Renal pelvis (tissue), 1 donor: ENCODE measurements at regions not wholly inside any gene's neighbourhood (a gene's known extent, or its start where the extent isn't known, plus 50 kb on each side); places are given as distances from the start of the nearest gene placed in this dataset.
"Not testable (repeated sequence)": the region's sequence is repeated elsewhere in the genome, so short reads cannot be mapped to it uniquely, and the experiment has no call there.

Source experiments
- DNase-seq: peaks from one replicate; pipeline ENCODE4 v3.0.0-alpha.2; 2013

DNA sequence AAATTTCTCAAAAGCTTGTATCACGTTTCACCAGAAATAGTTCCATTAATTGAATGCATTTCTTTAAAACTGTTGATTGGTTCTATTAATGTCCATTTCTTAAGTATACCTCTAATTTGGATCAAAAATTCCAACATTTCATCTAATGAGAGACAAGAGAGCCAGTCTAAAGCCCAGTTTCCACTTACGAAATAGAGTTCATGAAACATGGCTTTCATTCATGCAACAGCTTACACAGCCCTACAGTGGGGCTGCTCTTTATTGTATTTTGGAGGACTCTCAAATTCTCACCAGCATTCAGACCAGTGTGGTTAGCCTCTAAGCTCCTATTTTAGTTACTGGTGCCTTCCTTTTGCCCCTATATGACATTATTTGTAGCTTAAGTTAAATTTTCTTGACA, 566.9 kb upstream of the RGMB start:
- no peak for DNase-seq

DNA sequence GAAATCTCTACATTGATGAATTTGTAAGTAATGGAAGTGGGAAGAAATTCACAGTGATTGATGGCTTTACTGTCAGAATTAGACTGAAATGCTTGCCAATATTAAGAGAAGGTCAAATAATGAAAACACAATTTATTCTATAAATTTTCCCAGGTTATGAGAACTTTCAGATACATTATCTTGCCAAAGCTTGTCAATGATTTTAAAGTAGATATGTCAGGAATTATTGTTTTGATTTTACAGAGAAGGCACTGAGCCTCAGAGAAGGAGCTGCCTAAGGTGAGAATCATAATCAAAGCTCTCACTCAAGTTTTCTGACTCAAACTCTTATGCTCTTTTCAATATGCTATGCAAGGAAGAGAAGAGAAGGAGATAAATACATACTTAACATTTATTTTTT, 564.0 kb upstream of the RGMB start:
- no peak for DNase-seq

DNA sequence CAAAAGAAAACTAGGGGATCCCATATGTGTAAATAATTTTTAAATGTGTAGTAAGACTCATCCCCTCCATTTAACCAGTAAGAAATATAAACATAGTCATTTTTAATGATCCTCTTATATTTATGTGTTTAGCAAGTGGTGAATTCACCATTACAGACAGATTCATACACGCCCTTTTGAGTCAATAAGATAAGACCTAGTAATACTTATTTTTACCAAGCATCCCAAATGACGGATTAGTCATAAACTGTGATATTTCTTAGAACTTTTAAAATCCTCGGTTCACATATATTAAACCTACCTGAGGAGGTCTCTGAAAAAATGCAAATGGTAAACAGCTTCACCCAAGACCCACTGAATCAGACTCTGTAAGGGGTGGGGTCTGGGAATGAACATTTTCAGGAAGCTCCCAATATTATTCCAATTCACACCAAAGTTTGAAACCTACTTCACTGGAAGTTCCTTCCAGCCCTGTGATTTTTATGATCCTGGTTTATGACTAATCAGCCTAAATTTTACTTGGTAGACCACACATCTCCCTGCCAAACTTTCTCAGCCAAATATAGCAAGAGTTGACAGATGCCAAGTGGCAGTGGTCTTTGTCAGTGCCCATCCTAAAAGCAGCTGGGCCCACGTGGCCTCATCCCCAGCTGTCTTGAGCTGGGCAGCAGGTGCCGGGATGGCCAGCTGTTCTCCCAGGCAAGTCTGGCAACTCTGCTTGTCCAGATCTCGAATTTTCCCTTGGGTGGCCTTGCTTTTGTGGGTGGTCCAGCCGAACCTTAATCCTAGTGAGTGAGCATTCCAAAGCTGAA, 559.0 kb upstream of the RGMB start:
- no peak for DNase-seq

DNA sequence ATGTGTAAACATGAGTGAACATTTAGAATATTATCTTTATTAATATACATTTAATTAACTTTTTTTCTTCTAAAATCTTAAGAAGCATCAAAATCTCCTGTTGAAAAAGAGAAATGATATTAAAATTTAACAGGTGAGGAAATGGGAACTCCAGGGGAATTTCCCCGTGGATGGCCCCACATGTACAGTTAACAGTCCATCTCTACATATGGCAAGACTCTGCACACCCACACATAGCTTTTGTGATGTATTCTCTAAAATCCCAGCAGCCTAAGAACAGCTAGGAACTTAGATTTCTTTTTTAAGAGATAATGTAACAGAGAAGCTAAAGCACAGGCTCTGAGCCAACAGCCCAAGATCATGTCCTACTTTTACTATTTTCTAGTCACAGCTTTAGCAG, 556.3 kb upstream of the RGMB start:
- DNase-seq: no peak

DNA sequence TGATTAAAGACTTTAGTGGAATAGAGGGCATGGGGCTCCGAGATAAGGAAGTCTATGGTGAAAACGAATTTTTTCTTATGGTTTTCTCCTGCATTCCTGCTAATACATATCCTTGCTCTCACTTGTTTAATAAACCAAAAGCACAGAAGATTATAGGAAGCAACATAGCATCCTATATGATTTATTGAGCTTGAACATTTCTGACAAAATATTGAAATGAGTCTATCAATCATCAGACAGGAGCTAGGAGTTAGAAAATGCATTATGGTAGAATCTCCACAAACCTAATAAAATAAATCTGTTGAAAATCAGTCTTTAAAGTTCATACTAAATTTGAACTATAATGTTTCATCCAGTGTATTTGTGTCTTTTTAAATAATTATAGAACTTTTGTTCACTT, 554.6 kb upstream of the RGMB start:
- DNase-seq: no peak

DNA sequence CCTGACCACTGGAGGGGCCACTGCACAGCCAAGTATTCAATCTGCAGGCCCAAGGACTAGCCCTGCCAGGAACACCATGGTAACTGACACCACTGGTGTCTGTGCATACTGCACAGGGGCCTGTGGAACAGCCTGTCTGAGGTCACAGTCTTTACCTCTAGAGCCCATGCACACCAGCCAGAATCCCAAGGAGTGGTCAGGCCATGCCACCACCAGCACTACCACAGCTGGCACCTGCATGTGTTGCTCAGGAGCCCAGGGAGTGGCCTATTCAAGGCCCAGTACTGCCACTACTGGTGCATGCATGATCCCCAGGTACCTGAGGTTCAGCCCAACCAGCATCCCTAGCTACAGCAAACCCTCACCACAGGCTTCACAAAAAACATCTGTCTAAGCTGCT, 546.0 kb upstream of the RGMB start:
- no peak for DNase-seq

DNA sequence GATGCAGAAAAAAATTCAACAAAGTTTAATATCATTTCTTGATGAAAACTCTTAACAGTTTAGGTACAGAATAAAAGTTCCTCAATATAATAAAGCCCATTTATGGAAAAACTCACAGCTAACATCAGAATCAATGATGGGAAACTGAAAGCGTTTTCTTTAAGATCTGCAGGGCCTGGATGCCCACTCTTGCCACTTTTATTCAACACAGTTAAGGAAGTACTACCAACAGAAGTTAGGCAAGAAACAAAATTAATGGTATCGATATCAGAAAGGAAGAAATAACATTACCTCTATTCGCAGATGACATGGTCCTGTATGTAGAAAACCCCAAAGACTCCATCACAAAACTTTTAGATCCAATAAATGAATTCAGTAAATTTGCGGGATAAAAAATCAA, 542.4 kb upstream of the RGMB start:
- DNase-seq: no peak

DNA sequence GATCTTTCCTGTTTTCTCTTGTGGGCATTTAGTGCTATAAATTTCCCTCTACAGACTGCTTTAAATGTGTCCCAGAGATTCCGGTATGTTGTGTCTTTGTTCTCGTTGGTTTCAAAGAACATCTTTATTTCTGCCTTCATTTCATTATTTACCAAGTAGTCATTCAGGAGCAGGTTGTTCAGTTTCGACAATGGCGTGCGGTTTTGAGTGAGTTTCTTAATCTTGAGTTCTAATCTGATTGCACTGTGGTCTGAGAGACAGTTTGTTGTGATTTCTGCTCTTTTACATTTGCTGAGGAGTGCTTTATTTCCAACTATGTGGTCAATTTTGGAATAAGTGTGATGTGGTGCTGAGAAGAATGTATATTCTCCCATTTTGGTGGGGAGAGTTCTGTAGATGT, 535.7 kb upstream of the RGMB start:
- not testable (repeated sequence) for DNase-seq

DNA sequence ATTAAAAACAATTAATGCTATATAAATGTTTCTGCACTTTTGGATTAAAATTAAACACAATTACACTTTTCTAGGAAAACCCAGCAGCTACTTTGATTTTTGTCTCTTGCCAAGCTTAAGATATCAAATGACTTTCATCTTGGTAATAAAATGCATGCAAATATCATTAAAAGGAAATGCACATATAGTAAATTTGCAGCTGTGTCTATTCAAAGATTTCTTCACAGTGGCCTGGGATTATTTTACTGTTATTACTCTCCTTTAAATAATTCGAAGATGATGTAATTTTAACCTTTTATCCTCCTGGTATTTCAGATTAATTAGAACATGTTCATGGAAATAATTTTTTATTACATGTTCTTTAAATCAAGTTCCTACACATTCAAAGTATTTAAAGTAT, 529.5 kb upstream of the RGMB start:
- no peak for DNase-seq

DNA sequence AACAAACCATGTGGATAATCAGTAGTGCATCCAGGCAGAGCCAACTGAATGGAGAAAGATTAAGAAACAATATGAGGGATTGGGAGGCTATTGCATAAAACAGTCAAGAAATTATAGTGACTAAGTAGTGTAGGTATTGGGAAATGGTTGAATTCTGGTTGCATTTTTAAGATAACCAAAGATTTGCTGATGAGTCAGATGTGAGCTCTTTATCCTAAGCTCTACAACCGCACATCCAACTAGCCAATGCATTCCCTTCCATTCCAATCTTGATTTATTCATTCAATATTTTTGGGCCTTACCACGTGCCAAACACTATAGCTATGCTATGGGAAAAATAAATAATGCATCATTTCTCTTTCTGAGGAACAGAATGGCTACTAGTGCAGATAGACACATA, 524.5 kb upstream of the RGMB start:
- DNase-seq: no peak

DNA sequence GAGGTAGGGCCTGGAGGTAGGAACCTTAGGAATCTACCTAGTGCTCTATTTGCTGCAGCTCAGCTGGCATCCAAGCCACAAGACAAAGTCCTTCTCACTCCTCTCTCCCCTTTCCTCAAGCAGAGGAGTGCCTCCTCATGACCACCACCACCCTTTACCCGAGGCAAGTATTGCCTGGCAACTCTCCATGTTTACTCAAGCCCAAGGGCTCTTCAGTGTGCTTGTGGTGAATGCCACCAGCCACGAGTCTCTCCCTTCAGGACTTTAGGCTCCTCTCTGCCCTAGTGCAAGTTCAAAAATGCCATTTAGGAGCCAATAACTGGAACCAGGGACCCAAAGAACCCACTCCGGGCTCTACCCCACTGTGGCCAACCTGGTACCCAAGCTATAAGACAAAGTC, 514.5 kb upstream of the RGMB start:
- DNase-seq: no peak

DNA sequence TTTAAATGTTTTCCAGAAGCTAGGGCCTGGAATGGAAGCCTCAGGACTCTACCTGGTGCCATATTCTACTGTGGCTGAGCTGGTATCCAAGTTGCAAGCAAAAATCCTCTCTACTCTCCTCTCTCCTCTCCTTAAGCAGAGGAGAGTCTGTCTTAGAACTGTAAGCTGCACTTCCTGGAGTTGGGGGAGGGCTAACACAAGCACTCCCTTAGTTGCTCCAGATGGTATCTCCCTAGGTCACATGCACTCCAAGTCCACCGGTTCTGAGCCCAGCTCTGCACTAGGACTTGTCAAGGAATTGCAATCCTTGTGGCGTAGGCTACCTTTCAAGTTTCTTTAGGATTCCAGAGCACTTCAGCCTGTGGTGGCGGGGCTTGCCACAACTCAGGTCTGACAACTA, 513.9 kb upstream of the RGMB start:
- DNase-seq: no peak

DNA sequence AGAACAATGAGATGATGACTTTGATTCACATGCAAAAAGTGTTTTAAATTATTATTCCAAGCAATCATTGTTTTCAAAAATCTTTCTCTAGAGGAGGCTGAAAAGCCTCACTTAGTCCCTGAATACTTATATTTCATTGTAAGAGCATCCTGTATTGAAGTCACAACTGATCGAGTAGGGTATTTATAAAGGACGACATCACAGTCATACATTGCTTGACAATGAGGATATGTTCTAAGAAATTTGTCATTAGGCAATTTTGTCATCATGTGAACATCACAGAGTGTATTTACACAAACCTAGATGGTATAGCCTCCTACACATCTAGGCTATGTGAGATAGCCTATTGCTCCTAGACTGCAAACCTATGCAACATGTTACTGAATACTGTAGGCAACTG, 510.4 kb upstream of the RGMB start:
- no peak for DNase-seq

DNA sequence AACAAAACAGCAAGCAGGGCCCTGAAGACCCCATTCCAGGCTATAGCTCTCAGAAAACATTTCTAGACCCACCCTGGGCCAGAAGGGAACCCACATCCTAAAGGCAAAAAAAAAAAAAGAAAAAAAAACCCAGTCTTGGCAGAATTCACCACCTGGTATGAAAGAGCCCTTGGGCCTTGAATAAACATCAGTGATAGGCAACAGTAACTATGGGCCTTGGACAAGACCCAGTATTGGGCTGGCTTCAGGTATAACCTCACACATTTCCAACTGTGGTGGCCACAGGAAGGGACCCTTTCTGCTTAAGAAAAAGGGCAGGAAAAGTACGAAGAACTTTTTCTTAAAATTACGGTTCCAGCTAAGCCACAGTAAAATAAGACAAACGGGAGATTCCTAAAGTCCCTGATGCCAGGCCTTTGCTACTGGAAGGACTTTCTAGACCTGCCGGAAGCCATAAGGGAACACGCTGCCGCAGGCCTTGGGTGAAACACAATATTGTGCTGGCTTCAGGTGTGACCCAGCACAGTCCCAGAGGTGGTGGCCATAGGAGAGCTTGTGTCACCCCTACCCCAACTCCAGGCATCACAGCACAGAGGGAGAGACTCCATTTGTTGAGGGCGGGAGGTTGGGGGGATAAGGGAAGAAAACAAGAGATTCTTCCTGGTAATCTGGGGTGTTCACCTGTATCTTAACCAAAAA, 505.2 kb upstream of the RGMB start:
- DNase-seq: no peak

DNA sequence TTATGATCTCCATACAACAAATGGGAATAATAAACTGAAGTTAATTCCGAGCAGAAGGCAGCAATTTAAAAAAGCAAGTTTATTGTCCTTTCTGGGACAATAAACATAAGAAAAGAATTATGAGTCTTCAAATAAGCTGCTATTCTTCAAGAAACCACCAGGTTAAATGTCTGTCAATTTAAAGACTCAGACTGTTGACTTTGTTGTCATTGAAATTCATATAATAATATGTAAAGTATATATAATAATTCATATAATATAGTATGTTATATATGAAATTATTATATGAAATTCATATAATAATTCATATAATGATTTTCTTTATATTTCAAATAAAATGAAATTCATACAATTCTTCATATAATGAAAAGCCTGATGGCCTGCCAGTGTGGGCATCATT, 497.5 kb upstream of the RGMB start:
- no peak for DNase-seq

DNA sequence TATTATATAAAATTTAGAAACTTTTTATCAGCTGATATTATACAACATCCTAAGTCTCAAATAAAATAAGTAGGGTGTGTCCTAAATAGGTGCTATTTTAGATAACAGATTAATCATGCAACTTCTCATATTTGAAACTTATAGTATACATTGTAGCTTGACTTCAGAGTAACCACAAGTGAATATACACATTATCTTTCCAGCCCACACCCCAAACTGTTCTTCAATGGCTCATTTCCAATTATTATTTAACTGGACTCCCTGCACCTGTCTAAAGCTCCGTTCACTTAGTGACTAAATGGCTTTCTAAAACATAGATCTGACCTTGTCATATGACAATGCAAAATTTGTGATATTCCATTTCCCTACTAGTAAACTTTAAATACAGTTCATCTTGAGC, 490.9 kb upstream of the RGMB start:
- DNase-seq: no peak

DNA sequence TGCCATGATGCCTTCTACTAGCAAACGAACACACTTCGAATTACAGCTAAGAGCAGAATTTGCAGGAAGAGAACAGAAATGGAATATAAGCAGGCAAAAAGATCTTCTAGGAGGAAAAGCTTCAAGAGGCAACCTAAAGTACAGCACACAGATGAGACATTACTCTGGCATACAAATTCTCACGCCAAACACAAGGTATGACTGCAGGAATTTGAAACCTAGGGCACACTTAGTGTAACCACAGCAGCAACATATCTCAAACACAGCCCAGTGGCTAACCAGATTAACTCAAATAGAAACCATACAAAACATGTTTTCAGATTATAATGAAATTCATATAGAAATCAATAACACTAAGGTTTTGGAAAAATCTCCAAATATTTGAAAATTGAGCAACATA, 481.0 kb upstream of the RGMB start:
- DNase-seq: no peak

DNA sequence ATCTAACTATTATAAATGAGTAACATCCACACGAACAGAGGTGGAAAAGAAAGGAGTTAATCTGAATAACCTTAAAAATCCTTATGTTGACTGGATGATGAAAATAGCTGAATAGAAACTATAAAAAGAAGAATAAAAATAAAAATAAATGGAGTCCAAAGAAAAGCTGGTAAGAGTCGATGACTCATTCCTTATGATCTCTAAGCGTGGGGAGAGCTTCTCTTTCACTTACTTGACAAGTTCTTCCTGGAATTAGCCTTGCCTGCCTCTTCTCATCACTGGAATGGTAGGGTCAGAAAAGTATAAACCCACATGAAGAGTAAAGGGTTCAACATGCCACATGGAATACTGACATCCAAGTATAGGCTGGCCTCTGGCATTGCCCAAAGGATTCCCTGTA, 477.0 kb upstream of the RGMB start:
- no peak for DNase-seq

DNA sequence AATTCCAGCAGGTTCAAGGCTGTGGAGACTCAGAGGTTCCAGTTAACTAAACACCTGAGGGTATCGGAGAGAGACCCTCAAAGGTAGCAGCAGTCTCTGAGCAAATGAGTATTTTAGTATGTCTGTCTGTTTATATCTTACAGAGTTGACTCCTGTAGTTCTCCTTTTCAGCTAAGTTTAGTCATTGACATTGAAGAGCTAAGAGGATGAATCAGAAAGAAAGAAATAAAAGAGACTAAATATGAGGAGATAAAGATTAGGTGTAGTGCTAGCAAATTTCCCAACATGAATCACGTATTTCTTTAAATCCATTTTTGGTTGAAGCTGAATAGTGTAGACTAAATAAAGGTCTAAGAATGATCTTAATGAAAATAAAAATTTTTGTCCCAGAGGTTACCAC, 474.0 kb upstream of the RGMB start:
- no peak for DNase-seq

DNA sequence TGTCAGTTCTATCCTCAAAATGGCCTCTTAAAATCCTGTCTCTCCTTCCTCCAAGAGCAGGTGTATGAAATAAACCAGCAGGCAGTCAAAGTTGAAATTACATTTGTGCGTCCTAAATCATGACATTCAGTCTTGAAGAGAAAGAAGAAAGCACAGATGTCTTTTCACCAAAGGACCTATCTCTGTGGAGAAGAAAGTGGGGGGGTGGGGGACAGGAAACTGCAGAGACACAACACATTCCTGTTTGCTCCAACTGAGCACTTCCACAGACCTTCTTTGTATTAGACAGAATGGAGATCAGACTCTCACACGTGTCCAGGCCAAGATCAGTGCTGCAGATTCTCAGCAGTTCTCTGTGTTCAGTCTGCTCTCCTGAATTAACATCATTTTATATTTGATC, 471.9 kb upstream of the RGMB start:
- DNase-seq: no peak

DNA sequence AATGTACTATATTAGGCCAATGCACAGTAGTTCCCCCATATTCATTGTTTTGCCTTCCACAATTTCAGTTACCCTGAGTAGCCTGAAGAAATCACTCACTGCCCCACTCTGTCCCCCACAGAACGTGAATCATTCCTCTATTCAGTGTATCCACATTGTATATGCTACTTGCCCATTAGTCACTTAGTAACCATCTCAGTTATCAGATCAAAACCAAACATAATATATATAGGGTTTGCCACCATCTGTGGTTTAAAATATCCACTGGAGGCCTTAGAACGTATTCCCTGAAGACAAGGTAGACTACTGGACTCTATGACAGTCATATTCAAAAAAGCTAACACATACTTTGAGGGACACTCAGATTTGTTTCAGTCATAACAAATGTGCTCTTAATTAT, 465.7 kb upstream of the RGMB start:
- no peak for DNase-seq

DNA sequence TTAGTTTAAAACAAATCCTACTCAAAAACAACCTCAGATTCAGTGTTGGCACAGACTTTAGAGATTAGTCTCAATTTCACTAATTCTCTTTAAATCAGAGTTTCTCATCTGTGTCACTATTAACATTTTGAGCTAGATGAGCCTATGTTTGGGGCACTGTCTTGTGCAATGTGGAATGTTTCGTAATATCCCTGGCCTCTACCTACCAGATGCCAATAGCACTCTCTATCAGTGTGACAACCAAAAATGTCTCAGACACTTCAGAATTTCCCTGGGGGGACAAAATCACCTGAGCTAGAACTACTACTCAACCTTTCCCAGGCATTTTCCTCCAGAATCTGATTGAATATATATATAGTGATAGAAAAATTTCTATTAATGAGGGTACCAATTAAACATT, 465.2 kb upstream of the RGMB start:
- no peak for DNase-seq

DNA sequence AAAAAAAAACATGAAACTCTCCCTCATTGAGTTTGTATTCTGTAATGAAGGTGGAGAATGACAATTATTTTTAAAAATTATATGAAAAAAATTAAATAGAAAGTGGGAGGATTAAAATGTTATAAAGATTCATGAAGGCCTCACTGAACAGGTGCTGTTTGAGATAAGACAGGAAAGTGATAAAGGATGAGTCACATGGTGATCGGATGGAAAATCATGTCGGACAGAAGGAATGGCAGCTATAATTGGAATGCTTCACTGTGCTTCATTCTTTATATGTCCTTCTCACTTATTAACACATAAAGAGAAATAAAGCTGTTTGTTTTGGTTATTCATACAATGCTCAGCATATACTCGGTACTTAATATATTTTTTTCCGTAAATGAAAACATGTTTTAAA, 464.5 kb upstream of the RGMB start:
- DNase-seq: no peak
